Nephron progenitor cell (in vitro differentiated cells): ENCODE measurements at regions not wholly inside any gene's neighbourhood (a gene's known extent, or its start where the extent isn't known, plus 50 kb on each side); places are given as distances from the start of the nearest gene placed in this dataset.

Experiments
- DNase-seq: peaks from one replicate; pipeline ENCODE4 v3.0.0; 2021
- H3K27ac Mint-ChIP-seq: 2 replicates; pipeline ENCODE4 v1.8.0; 2021; ENCODE audit warnings: mild to moderate bottlenecking, moderate library complexity, mixed read lengths
- H3K27me3 Mint-ChIP-seq: 2 replicates; pipeline ENCODE4 v1.8.0; 2021; ENCODE audit warnings: mild to moderate bottlenecking, low read depth, mixed read lengths; ENCODE audit not compliant: poor library complexity
- H3K36me3 Mint-ChIP-seq: 2 replicates; pipeline ENCODE4 v1.8.0; 2021; ENCODE audit warnings: low read depth, mixed read lengths
- H3K4me1 Mint-ChIP-seq: 2 replicates; pipeline ENCODE4 v1.8.0; 2021; ENCODE audit warnings: mixed read lengths
- H3K4me3 Mint-ChIP-seq: 2 replicates; pipeline ENCODE4 v1.8.0; 2021; ENCODE audit warnings: mild to moderate bottlenecking, moderate library complexity, mixed read lengths
- H3K9me3 Mint-ChIP-seq: 2 replicates; pipeline ENCODE4 v1.8.0; 2021; ENCODE audit warnings: mild to moderate bottlenecking, moderate library complexity, mixed read lengths
- TF ChIP-seq, protein P1 (sequence below): fragments of 200-600 bp; sonication (generic); IDR thresholded peaks from 2 replicates; pipeline ENCODE4 v1.5.0; 2021; ENCODE audit warnings: antibody characterized with exemption

DNA sequence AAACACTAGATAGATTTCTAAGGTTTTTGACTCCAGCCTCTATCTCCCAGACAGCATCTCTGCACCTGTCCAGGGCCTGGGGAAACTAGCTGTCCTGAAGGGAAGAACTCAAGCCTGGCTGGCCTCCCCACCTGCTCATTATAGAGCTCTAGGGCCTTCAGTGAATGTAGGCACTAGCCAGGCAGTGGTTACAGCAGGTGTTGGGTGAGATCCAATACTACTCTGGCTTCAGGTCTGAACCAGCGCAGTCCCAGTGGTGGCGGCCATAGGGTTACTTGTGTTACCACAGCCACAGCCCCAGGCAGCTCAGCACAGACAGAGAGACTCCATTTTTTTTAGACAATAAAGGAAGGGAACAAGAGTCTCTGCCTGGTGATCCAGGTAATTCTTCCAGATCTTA is 449.2 kb downstream of the IRX1 start:
- TF ChIP-seq, protein P1, sequence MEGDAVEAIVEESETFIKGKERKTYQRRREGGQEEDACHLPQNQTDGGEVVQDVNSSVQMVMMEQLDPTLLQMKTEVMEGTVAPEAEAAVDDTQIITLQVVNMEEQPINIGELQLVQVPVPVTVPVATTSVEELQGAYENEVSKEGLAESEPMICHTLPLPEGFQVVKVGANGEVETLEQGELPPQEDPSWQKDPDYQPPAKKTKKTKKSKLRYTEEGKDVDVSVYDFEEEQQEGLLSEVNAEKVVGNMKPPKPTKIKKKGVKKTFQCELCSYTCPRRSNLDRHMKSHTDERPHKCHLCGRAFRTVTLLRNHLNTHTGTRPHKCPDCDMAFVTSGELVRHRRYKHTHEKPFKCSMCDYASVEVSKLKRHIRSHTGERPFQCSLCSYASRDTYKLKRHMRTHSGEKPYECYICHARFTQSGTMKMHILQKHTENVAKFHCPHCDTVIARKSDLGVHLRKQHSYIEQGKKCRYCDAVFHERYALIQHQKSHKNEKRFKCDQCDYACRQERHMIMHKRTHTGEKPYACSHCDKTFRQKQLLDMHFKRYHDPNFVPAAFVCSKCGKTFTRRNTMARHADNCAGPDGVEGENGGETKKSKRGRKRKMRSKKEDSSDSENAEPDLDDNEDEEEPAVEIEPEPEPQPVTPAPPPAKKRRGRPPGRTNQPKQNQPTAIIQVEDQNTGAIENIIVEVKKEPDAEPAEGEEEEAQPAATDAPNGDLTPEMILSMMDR: no peak
- no peak overlapping the region for H3K27ac Mint-ChIP-seq
- DNase-seq: no peak
- H3K27me3 Mint-ChIP-seq: no peaks in the 10 kb centered on the region
- H3K4me1 Mint-ChIP-seq: no peaks in the 10 kb centered on the region
- no peaks in the 10 kb centered on the region for H3K36me3 Mint-ChIP-seq
- H3K4me3 Mint-ChIP-seq: no peak overlapping the region
- H3K9me3 Mint-ChIP-seq: peaks cover 3% of the 10 kb centered on the region

DNA sequence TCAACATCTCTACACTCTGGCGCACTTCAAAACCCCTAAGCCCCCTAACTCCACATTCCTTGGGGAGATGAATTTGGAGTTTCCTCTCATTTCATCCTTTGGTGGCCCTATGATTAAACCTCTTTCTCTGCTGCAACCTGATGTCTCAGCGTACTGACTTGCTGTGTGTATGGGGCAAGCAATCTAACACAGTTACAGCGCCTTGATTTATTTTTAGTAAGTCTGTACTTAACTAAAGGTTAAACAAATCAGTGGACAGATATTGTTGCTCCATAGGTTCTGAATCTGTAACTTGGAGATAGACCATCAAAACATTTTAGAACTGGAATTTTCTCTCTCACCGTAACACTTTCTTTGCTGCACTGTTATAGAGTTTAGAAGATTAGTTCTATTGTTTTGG is 452.8 kb downstream of the IRX1 start:
- Mint-ChIP-seq H3K27me3 (no peaks in the 10 kb centered on the region), H3K4me1 (peaks cover 8% of the 10 kb centered on the region)
- TF ChIP-seq, protein P1: no peak

DNA sequence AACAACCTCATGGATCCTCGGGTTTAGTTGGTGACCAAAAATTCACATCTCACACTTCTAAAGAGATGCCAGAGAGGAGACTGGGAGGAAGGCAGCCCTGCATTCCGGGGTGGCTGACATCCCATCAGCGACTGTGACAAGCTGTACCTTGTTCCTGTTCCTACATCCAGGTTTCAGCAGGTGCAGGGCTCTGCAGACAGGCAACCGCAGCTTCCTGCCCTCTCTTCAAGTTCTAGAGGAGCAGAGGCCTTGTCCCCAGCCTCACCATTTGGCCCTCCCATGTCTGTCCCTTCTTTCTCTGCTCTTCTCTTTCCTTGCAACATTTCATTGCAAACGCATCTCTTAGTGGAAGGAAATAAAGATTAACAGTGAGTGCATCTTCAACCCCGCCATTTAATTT is 454.6 kb downstream of the IRX1 start:
- TF ChIP-seq, protein P1: no peak
- no peaks in the 10 kb centered on the region for H3K36me3 Mint-ChIP-seq
- no peak overlapping the region for H3K4me3 Mint-ChIP-seq
- peaks cover 3% of the 10 kb centered on the region for H3K9me3 Mint-ChIP-seq
- H3K27me3 Mint-ChIP-seq: no peaks in the 10 kb centered on the region
- DNase-seq: no peak
- no peak overlapping the region for H3K27ac Mint-ChIP-seq
- peaks cover 8% of the 10 kb centered on the region for H3K4me1 Mint-ChIP-seq

More for the DNA sequence above, 452.8 kb downstream of the IRX1 start:
- DNase-seq: no peak
- Mint-ChIP-seq H3K27ac (no peak overlapping the region), H3K4me3 (no peak overlapping the region), H3K36me3 (no peaks in the 10 kb centered on the region), H3K9me3 (no peaks in the 10 kb centered on the region)

DNA sequence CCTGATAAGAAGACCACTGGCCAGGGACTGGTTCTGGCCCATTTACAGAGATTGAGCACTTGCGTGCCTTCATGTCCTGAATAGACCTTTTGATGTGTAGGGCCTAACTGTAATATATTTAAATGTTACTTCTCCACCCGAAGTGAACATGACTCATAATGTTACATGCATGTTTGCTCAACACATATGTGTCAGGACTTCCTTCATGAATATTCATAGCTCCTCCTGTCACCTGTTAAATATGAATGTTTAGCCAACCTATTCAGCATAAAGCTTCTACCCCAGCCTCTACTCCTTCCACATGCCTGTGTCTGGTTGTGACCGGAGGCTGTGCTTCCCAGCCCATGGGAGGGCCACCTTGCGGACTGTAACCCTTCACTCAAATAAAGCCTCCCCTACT is 457.5 kb downstream of the IRX1 start:
- peaks cover 16% of the 10 kb centered on the region for H3K9me3 Mint-ChIP-seq
- peaks cover 8% of the 10 kb centered on the region for H3K4me1 Mint-ChIP-seq
- H3K27ac Mint-ChIP-seq: no peak overlapping the region
- no peaks in the 10 kb centered on the region for H3K36me3 Mint-ChIP-seq
- DNase-seq: no peak
- no peaks in the 10 kb centered on the region for H3K27me3 Mint-ChIP-seq
- TF ChIP-seq, protein P1: no peak
- H3K4me3 Mint-ChIP-seq: no peak overlapping the region

DNA sequence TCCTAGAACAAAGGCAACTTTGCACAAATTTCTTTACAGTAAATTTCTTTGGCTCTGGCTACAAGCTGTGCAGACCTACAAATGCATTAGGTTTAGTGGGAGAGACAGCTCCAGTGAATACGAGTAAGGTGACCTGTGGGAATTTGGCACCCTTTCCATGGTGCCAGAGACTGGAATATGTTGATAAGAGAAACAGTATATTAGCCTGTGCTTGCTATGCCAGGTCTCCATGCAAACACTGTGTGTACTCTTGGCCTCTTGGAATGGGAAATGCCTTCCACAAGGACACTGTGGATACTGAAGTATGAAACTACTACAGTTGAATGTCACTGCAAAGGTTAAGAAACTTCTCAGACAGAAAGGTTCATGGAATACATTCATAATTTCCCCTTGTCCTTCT is 458.5 kb downstream of the IRX1 start:
- Mint-ChIP-seq H3K9me3 (peaks cover 16% of the 10 kb centered on the region), H3K27me3 (no peaks in the 10 kb centered on the region), H3K36me3 (no peaks in the 10 kb centered on the region), H3K4me1 (peaks cover 8% of the 10 kb centered on the region), H3K27ac (no peak overlapping the region), H3K4me3 (no peak overlapping the region)
- DNase-seq: no peak
- TF ChIP-seq, protein P1: no peak

DNA sequence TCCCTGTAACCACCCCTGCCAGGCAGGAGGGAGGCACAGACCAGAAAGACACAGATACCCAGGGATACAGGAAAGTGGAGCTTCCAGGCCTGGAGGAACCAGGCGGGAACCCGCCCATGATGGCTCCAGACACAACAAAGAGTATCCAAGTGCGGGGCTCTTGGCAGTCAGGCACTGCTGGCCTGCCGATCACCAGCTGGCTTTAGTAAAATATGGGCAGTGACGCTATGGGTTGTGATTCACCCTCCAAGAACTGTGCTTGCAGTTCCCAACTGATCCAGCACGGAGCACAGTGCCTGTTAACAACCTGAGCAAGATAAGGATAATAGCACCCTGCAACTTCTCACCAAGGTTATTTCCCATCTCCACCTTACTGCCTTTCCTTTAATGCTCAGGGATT is 463.3 kb downstream of the IRX1 start:
- Mint-ChIP-seq H3K4me1 (no peaks in the 10 kb centered on the region), H3K4me3 (no peak overlapping the region), H3K27me3 (peaks cover 3% of the 10 kb centered on the region), H3K36me3 (no peaks in the 10 kb centered on the region), H3K9me3 (peaks cover 13% of the 10 kb centered on the region), H3K27ac (no peak overlapping the region)
- DNase-seq: no peak
- TF ChIP-seq, protein P1: no peak
